DND-41 (cell line): ENCODE measurements at regions not wholly inside any gene's neighbourhood (a gene's known extent, or its start where the extent isn't known, plus 50 kb on each side); places are given as distances from the start of the nearest gene placed in this dataset.

Experiments
- CTCF ChIP-seq: IDR thresholded peaks from 2 replicates; pipeline ENCODE4 v1.5.1; 2012; ENCODE audit warnings: borderline replicate concordance, low read length, moderate library complexity, mild to moderate bottlenecking; ENCODE audit not compliant: poor library complexity, severe bottlenecking; ENCODE audit errors: extremely low read depth
- EZH2 ChIP-seq: IDR thresholded peaks from 3 replicates; pipeline ENCODE4 v1.6.1; 2012; ENCODE audit warnings: borderline replicate concordance, low read depth, mild to moderate bottlenecking, moderate library complexity, low read length, inconsistent platforms; ENCODE audit not compliant: severe bottlenecking

DNA sequence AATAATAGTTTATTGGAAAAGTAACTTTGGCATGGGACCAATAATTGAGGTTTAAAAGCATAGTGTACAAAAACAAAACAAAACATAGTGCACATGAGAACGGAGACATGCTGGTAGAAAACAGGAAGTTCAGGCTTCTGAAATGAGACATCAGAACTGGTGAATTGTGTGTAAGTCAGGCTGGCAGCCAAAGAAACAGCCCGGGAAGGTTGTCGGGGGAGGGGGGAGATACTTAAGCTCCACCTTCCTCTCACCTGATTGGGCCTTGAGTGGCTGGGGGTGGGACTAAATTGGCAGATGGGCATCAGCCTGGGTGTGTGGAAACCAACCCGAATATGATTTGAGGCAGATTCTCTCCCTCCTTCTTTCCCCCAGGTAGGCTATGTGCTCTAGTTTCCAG, 256.3 kb downstream of the SMARCA2 start:
- TF ChIP-seq CTCF (no peak), EZH2 (no peak)
